ENCODE measurements at regions not wholly inside any gene's neighbourhood (a gene's known extent, or its start where the extent isn't known, plus 50 kb on each side); places are given as distances from the start of the nearest gene placed in this dataset.

DNA sequence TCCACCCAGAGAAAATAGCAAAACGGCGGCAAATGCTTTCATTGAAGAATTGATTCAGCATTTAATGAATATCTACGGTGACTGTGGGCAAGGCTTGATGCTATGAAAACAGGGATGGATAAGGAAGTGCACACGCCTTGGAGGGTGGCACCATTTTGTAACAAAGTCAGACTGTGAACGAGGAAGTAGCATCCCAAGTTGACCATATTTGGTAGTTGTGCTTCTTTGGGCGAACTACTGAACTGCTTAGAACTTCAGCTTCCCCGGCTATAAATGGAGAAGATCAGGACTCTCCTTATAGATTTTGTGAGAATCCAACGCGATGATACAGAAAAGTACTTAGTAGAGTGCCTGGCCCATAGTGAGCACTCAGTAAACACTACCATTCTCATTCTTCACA, 303.2 kb downstream of the MAF start:
- no peak for DNase-seq (ENCODE audit: low read depth)

DNA sequence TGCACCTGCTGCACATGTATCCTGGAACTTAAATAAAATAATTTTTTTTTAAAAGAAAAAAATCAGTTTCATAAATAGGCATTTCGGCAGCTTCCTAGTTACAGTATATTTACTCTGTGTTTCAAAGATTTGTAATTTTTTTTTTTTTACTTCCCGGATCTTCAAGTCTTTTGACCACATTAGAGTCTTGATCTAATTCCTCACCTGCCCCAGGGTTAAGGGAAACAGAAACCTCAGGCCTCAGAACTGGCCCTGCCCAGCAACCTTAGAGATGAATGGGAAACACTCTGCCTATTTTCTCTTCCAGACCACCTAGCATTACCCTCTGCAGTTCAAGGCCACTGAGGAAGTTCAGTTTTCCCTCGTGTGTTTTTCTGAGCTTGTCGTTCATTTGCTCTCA, 304.0 kb downstream of the MAF start:
- DNase-seq (ENCODE audit: low read depth) = no peak

DNA sequence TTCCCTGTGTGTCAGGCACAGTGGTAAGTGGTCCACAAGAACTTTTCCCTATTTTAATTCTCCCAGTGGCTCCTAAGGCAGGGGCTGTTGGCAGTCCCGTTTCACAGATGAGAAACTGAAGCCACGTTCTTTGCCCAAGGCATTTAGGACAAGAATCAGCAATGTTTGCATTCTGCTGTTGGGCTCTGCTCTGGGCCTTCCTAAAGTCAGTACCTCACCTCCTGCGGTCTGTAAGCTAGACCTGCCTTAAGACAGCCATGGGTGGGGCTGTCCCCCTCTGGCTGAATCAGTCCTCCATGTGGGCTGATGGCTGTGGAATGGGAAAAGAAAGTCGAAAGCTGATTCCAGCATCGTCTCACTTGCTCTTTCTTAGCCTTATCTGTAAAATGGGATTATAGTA, 304.8 kb downstream of the MAF start:
- DNase-seq (ENCODE audit: low read depth) = no peak

DNA sequence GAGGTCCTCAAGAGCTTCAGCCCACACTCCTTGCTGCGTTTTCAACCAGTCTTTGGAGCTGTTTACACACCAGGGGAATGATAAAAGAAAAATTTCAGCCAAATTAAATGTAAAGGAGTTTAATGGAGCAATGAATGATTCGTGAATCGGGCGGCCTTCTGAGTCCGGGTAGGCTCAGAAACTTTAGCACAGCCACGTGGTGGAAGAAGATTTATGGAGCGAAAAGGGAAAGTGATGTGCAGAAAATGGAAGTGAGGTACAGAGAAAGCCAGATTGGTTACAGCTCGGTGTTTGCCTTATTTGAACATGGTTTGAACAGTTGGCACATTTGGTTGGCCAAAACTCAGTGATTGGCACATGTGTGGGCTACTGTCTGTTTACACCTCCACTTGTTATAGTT, 305.4 kb downstream of the MAF start:
- DNase-seq (ENCODE audit: low read depth) = no peak

DNA sequence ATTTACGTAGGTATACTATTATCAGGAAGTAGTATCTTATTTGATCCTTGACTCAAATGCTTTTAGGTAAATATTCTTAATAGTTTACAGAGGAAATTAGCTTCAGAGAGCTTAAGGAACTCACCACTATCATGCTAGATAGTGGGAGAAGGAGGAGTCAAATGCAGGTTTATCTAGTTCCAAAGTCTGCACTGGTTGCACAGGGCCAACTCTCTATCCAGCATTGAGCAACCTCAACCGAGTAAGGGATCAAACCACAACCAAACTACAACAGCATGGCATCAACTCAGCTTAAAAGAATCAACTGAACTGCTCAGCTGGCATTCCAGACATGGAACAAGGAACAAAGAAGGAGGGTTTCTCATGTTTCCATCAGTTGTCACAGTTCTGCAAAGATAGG, 306.0 kb downstream of the MAF start:
- DNase-seq (ENCODE audit: low read depth) = no peak

GRCh38 chr16:79293836-79294460, 306.6 kb downstream of the MAF start:
- DNase-seq (ENCODE audit: low read depth) = no peak

GRCh38 chr16:79288066-79288465, 312.5 kb downstream of the MAF start:
- DNase-seq (ENCODE audit: low read depth) = no peak

DNA sequence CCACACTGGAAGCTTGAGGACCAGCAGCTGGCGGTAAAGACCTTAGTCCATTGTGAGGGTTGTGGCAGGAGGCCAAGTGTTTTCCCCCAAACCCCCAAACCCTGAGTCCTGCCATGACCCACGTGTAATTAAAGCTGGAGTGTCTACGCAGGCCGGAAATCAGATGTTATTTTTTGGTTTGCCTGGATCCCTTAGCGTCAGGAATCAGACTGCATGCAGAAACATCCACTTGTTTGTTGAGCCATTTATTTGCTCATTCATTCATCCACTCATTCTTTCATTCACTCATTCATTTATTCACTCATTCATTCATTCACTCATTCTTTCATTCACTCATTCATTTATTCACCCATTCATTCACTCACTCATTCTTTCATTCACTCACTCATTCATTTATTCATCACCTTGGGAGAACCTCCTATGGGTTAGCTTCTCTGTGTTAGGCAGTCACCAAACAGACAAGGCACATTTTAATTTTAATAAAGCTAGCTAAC, 313.1 kb downstream of the MAF start:
- DNase-seq (ENCODE audit: low read depth) = no peak

GRCh38 chr16:79286646-79287423, 313.7 kb downstream of the MAF start:
- no peak for DNase-seq (ENCODE audit: low read depth)

- no peak for DNase-seq (ENCODE audit: low read depth)
Measured at GRCh38 chr16:79284766-79285165, 315.8 kb downstream of the MAF start.

- no peak for DNase-seq (ENCODE audit: low read depth)
Measured at GRCh38 chr16:79283578-79283977, 317.0 kb downstream of the MAF start.

- no peak for DNase-seq (ENCODE audit: low read depth)
Measured at GRCh38 chr16:79282806-79283205, 317.7 kb downstream of the MAF start.

- no peak for DNase-seq (ENCODE audit: low read depth)
Measured at GRCh38 chr16:79278506-79278905, 322.0 kb downstream of the MAF start.

DNA sequence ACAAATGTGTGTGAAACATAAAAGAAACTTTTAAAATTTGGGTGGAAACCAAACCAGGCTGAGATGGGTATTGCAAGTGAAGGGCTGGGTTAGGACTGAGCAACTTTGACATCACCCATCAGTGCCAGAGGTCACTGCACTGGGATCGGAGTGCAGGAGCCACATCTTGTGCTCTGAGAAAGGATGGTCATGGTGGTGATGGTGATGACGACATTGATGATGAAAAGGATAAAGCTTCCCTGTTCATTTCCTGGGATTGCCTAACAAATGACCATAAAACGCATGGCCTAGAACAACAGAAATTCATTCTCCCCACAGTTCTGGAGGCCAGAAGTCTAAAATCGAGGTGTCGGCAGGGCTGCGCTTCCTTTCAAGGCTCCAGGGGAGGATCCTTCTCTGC, 324.0 kb downstream of the MAF start:
- no peak for DNase-seq (ENCODE audit: low read depth)

DNA sequence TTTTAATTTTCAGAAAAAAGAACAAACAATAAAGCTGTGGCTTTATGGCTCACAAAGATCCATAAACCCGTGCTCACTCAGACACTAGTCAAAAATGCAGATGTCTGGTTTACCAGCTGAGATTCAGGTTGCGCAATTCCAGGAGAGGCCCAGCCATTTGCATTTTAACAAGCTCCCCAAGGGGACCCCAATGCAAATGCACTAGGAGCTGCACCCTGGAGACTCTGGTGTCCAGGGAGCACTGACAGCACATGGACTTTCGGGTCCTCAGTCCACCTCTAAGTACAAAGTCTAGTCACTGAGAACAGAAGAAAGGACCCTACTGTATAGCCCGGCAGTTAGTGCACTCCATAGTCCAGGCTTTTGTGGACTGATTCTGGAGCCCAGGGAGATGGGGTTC, 326.3 kb downstream of the MAF start:
- DNase-seq (ENCODE audit: low read depth) = no peak

DNA sequence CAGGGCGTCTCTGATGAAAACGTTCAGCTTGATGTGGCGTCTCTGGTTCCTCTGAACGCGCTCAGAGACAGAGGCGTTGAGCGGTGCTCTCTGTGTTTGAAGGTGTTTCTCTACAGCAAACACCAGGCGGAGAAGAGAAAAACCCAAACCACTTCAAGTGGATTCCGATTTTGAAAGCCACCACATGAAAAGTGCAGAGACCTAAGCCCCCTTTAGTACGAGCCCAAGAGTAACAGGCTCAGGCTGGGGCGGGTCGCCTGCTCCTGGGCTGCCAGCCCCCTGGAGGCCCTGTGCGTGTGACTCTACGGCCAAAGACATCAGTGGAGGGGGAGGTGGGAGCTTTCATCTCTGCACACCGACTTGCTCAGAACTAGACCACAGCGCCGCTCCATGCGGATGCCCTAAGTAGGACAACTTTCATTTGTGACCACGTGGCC, 328.4 kb downstream of the MAF start:
- DNase-seq (ENCODE audit: low read depth) = no peak

GRCh38 chr16:79271583-79271982, 329.0 kb downstream of the MAF start:
- no peak for DNase-seq (ENCODE audit: low read depth)

GRCh38 chr16:79270011-79270410, 330.5 kb downstream of the MAF start:
- no peak for DNase-seq (ENCODE audit: low read depth)

DNA sequence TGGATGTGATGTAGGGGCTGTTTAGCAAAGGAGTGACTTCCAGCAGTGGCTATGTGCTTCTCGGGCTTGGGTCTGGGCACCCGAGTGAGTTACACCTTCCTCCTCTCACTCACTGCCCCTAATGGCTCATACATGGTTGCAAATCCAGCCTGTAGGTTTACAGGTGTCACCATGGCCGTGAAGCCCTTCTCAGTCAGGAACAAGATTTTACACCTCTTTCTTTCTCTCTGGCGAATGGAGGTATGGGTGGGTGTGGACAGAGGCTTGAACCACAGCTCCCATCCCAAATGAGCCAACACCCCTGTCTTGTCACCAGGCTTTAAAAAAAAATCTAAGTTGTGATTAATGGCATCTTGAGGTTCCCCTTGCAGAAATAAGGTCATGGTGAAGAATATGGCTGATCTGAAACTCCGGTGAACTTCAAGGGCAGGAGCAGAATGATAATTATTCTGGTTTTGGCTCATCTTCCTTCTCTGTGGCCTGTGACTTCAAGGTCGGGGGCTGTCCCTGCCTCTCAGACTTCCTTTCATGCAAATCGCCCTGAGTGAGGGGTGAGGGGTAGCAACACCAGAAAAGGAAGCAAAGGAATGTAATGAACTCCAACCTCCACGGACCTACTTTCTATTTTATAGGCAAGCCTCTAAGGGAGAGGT, 331.2 kb downstream of the MAF start:
- no peak for DNase-seq (ENCODE audit: low read depth)

DNA sequence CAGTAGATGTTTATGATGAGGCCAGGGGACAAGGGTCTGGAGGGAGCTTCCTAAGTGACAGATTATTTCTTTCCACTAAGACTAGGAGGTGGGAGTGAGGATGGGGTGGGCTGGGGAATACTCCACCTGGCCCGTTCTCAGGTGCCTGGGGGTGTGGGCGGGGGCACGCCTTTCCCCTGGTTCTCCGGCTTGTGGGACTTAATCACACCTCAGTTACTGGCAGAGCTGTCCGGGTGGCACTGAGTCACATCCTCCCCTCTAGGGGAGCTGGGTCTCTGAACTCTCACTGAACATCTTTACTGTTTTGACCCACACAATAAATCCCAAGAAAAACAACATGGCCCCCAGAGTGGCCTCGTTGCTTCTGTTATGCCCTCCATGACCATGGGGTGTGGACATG, 332.8 kb downstream of the MAF start:
- DNase-seq (ENCODE audit: low read depth) = no peak

DNA sequence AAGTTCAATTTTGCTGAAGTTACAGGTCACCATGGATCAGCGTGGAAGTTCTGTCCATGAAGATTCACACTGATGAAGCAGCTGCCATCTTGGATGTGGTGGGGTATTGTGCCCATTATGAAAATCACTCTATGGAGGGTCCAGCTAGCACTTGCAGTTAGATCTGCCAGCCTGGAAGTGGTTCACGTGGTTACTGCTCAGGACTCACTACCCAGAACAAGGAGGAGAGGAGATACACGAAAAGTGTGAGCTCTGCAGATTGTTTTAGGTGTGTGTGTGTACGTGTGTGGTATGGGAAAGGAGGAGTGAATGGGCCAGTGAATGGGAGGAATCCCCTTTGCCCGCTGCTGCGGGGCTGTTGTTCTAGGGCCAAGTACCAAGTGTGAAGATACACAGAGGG, 333.4 kb downstream of the MAF start:
- DNase-seq (ENCODE audit: low read depth) = no peak

- DNase-seq (ENCODE audit: low read depth) = no peak
Measured at GRCh38 chr16:79265701-79266100, 334.8 kb downstream of the MAF start.

- DNase-seq (ENCODE audit: low read depth) = no peak
Measured at GRCh38 chr16:79265196-79265595, 335.3 kb downstream of the MAF start.
